ENCODE measurements at regions not wholly inside any gene's neighbourhood (a gene's known extent, or its start where the extent isn't known, plus 50 kb on each side); places are given as distances from the start of the nearest gene placed in this dataset.

DNA sequence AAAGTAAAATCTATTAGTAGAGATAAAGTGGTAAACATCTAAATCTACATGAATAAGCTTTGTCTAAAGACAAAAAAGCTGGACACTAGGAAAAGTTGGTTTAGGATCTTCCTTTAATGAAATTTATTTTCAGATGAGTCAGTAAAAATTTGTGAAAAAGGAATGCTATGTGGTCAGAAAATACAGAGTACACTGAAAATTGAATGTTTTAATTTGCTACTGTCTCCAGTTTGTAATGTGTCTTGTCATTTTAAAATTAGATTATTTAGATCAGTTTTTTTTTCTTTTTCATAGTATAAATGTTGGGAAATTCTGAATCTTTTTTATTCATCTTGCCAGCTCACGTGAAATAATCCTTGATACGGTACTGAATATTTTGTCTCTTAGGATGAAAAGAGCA, 56.9 kb downstream of the SLITRK6 start:
- no peak for DNase-seq (ENCODE audit: low read depth)

- no peak for DNase-seq (ENCODE audit: low read depth)
Observed at GRCh38 chr13:85741017-85741416, 58.2 kb downstream of the SLITRK6 start.

- DNase-seq (ENCODE audit: low read depth) = no peak
Observed at GRCh38 chr13:85738696-85739320, 60.4 kb downstream of the SLITRK6 start.

DNA sequence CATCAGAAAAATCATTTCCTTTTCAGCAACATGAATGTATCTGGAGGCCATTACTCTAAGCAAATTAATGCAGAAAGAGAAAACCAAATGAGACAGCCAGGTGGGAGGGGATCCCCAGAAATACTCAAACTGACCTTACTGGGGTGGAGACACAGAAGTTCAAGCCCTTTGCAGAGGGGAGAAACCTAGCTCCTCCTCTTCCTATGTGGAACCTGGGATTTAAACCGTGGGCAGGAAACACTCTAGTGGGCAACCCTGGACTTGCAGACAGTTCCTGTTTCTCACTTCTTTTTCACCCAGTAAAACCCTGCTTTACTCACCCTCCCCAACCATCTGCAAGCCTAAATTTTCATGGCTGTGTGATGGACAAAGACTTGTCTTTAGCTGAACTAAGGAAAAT, 61.3 kb downstream of the SLITRK6 start:
- no peak for DNase-seq (ENCODE audit: low read depth)

DNA sequence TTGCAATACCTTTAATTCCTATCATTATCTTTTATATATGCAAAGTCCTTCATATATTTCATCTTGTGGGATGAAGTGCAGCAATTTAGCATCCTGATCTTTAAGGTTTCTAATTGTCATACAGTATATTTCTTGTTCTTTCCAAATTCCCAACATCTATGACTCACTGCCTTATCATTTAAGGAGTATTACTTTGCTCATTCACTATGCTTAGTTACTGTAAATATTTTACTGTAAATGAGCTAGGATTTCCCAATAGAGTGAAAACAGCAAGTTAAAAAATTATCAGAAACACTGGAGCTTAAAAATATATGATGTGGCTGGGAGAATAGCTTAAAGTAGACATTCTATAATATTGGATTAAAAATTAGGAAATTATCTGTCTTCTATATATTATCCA, 69.9 kb downstream of the SLITRK6 start:
- no peak for DNase-seq (ENCODE audit: low read depth)

GRCh38 chr13:85728811-85729210, 70.4 kb downstream of the SLITRK6 start:
- no peak for DNase-seq (ENCODE audit: low read depth)

GRCh38 chr13:85725433-85725832, 73.8 kb downstream of the SLITRK6 start:
- DNase-seq (ENCODE audit: low read depth) = no peak

DNA sequence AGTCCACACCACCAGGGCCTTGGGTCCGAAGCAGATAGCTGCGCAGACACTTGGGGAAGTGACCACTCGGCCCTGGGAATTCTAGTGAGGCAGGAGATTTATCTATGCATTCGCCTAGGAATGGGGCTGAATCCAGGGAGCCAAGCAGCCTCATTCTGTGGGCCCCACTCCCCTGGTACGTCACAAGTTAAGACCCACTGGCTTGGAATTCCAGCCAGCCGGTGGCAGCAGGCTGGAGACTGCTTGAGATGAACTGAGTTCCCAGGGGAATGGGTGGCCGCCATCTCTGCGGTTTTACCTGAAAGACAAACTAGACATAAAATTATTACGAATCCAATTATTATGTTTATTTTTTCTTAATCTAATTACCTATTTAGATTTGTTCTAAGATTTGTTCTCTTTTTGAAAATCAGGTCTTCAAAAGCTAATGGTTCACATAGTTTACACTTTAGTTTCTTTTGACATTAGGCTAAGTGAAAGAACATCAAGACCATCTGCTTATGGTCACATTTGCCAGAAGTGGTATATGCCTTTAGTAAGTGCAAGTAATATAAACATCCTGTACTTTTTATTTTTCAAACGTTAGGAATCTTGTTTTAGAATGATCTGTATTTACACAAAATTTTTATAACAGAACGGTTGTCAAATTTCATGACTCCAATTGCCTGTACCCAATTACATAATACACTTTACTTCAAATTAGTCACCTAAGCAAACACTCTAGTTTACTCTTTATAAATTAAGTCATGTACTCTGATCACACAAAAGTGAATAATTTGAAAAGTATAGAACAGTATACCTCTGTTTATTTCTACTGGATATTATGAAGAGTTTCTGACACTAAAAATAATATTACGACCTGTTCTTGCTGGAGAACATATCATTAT, 74.4 kb downstream of the SLITRK6 start:
- no peak for DNase-seq (ENCODE audit: low read depth)

DNA sequence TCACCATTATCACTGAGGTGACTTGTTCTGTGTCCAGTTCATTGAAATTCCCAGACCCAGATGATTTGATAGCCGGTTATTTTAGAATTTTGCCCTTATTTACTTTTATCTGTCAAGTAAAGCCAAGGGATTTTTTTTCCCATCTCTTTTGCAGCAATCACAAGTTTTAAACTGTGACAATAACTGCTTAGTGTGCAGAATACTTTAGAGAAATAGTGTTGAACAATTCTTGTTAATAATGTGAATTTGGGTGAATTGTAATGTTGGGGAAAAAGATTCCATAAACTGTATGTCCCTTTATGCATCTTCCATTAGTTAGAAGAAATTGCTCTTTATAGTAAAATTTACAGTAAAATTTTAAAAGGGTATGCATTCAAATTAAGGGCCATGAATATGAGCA, 79.5 kb downstream of the SLITRK6 start:
- DNase-seq (ENCODE audit: low read depth) = no peak

DNA sequence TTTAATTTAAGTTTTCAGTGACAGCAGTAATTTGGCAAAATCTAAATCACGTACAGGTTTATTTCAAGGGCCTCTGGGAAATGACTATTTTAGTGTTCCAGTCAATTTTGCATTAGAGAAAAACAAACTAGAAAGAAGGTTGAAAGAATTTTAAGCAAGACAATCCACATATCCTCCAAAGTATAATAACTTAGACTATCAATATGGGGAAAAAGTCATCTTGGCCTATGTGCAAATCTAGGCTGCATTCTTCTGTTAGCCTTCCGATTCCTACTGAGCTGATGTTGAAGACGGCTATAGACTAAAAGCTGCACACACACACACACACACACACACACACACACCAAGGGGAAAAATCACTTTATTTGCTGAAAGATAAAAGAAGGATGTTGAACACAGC, 81.3 kb downstream of the SLITRK6 start:
- DNase-seq (ENCODE audit: low read depth) = no peak

- DNase-seq (ENCODE audit: low read depth) = no peak
Observed at GRCh38 chr13:85710545-85710944, 88.7 kb downstream of the SLITRK6 start.

DNA sequence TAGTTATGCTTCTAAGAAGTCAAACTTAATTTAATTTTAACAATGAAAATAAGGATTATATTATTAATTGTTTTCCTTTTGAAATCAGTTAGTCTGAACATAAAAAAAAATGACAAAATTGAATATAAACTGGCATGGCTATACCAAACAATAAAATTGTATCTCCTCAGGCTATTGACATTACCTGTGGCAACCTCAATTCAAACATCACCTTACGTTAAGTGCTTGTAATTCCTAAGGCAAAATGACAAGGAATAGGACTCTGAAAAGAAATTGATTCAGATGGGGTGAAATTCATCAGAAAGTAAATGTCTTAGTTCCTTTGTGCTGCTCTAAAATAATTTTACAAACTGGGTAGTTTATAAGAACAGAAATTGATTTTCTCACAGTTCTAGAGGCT, 89.5 kb downstream of the SLITRK6 start:
- DNase-seq (ENCODE audit: low read depth) = no peak

GRCh38 chr13:85709072-85709471, 90.1 kb downstream of the SLITRK6 start:
- no peak for DNase-seq (ENCODE audit: low read depth)

DNA sequence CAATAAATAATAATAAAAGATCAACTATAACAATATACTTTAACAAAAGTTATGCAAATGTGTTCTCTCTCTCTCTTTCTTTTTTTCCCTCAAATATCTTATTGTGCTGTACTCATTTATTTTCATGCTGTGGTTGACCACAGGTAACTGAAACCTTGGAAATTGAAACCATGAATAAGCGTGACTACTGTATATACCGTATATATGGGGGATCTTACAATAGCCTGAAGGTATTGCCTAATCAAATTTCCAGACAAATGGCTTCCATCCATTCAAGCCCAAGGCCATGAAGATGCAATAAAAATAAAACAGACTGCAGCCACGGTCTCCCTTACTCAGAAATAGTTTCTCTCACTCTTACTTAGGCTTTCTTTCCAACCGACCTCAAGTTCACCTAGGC, 98.3 kb downstream of the SLITRK6 start:
- no peak for DNase-seq (ENCODE audit: low read depth)

DNA sequence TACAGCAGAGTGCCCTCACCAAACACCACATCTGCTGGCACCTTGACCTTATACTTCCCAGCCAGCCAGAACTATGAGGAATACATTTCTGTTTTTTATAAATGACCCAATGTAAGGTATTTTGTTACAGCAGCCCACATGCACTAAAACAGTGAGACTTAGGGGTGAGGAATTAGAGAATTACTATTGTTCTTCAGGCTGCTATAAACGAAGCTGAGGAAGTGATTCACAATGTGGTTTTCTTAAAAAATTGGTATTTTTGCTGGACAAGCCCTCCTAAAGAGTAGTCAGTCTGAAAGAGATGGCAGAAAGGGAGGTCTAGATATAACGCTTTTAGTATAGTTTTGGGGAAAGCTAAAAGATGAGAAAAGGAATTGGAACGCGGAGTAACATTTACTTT, 101.0 kb downstream of the SLITRK6 start:
- DNase-seq (ENCODE audit: low read depth) = no peak

GRCh38 chr13:85694992-85695391, 104.2 kb downstream of the SLITRK6 start:
- no peak for DNase-seq (ENCODE audit: low read depth)

- no peak for DNase-seq (ENCODE audit: low read depth)
Observed at GRCh38 chr13:85693889-85694511, 105.2 kb downstream of the SLITRK6 start.

DNA sequence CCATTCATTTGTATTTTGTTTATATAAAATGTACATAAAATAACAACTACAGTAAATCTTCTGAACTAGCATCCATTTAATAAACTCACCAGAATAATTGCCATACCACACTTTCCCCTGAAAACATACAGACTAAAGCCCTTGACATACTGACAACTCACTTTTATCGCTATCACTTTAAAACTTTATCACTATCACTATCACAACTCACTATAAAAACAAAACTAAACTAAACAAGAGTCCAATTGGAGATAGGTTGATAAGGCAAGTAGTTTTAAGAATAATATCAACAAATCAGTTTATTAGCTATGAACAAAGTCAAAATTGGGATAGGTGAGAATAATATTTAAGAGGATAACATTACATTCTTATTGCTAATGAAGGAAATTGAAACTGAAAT, 108.9 kb downstream of the SLITRK6 start:
- DNase-seq (ENCODE audit: low read depth) = no peak

DNA sequence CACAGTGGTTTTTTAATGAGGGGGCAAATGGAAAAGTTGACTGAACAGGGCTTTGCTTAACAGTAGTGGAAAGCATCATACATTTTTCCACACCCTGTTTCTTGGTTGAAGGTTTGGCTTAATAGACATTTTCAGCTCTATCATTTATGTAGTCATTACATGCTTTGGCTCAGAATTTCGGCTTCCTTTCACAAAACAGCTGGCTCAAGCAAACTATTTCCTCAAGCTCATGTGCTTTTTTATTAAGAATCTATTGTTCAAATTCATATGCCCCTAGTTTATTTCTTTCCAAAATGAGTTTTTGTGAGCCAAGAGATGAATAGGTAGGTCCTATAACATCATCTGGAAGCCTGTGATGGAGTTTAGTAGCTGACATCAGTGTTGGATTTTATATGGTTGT, 113.8 kb downstream of the SLITRK6 start:
- DNase-seq (ENCODE audit: low read depth) = no peak

GRCh38 chr13:85675151-85675907, 123.9 kb downstream of the SLITRK6 start:
- no peak for DNase-seq (ENCODE audit: low read depth)

GRCh38 chr13:85671336-85671735, 127.9 kb downstream of the SLITRK6 start:
- DNase-seq (ENCODE audit: low read depth) = no peak

- DNase-seq (ENCODE audit: low read depth) = no peak
Observed at GRCh38 chr13:85666356-85666755, 132.9 kb downstream of the SLITRK6 start.
